HEK293T (cell line): ENCODE measurements at regions not wholly inside any gene's neighbourhood (a gene's known extent, or its start where the extent isn't known, plus 50 kb on each side); places are given as distances from the start of the nearest gene placed in this dataset.

ENCODE experiments used
- CTCF ChIA-PET: fragments of 350-600 bp; formaldehyde crosslinking; extraction: SDS; loops from one replicate; lab custom pipeline; 2021; ENCODE audit warnings: antibody characterized with exemption, inconsistent platforms; lab: Yijun Ruan, JAX
- POLR2A ChIA-PET: fragments of 350-600 bp; formaldehyde crosslinking; extraction: SDS; loops from one replicate; lab custom pipeline; 2020; ENCODE audit warnings: antibody characterized with exemption, inconsistent platforms; lab: Yijun Ruan, JAX
- DNase-seq: peaks from one replicate; pipeline ENCODE4 v3.0.0; 2012; ENCODE audit warnings: mixed read lengths; ENCODE audit errors: extremely low spot score
- ARNT ChIP-seq: fragments of 450-650 bp; IDR thresholded peaks from 2 replicates; pipeline ENCODE4 v1.6.1; 2017; ENCODE audit warnings: mild to moderate bottlenecking
- BHLHE40 ChIP-seq: fragments of 450-650 bp; IDR thresholded peaks from 2 replicates; pipeline ENCODE4 v1.6.1; 2016; ENCODE audit warnings: mild to moderate bottlenecking, moderate library complexity, borderline replicate concordance
- CTBP1 ChIP-seq: fragments of 450-650 bp; IDR thresholded peaks from 2 replicates; pipeline ENCODE4 v1.6.1; 2016; ENCODE audit warnings: borderline replicate concordance
- ELF4 ChIP-seq: fragments of 450-650 bp; IDR thresholded peaks from 2 replicates; pipeline ENCODE4 v1.6.1; 2017; ENCODE audit warnings: antibody characterized with exemption
- FOXA1 ChIP-seq: fragments of 450-650 bp; IDR thresholded peaks from 2 replicates; pipeline ENCODE4 v1.6.1; 2016; ENCODE audit warnings: mild to moderate bottlenecking
- FOXK2 ChIP-seq: fragments of 450-650 bp; IDR thresholded peaks from 2 replicates; pipeline ENCODE4 v1.6.1; 2016; ENCODE audit warnings: mild to moderate bottlenecking
- FOXM1 ChIP-seq: fragments of 450-650 bp; IDR thresholded peaks from 2 replicates; pipeline ENCODE4 v1.6.1; 2017; ENCODE audit warnings: mild to moderate bottlenecking, borderline replicate concordance
- HDGF ChIP-seq: fragments of 450-650 bp; IDR thresholded peaks from 2 replicates; pipeline ENCODE4 v1.6.1; 2017; ENCODE audit warnings: antibody characterized with exemption, borderline replicate concordance
- L3MBTL2 ChIP-seq: fragments of 450-650 bp; conservative IDR thresholded peaks from 2 replicates; pipeline ENCODE4 v1.6.1; 2016; ENCODE audit warnings: mild to moderate bottlenecking
- LEF1 ChIP-seq: fragments of 450-650 bp; IDR thresholded peaks from 2 replicates; pipeline ENCODE4 v1.6.1; 2017; ENCODE audit warnings: mild to moderate bottlenecking, borderline replicate concordance
- NFRKB ChIP-seq: fragments of 450-650 bp; IDR thresholded peaks from 2 replicates; pipeline ENCODE4 v1.6.1; 2016; ENCODE audit warnings: mild to moderate bottlenecking, moderate library complexity
- SP1 ChIP-seq: fragments of 450-650 bp; IDR thresholded peaks from 2 replicates; pipeline ENCODE4 v1.6.1; 2017
- SUZ12 ChIP-seq: fragments of 450-650 bp; IDR thresholded peaks from 2 replicates; pipeline ENCODE4 v1.6.1; 2016; ENCODE audit warnings: mild to moderate bottlenecking
- TARDBP ChIP-seq: fragments of 450-650 bp; IDR thresholded peaks from 2 replicates; pipeline ENCODE4 v1.6.1; 2016
- ZNF384 ChIP-seq: fragments of 450-650 bp; IDR thresholded peaks from 2 replicates; pipeline ENCODE4 v1.6.1; 2016
- TF ChIP-seq, protein P1 (sequence below): fragments of 450-650 bp; IDR thresholded peaks from 2 replicates; pipeline ENCODE4 v1.6.1; 2016

DNA sequence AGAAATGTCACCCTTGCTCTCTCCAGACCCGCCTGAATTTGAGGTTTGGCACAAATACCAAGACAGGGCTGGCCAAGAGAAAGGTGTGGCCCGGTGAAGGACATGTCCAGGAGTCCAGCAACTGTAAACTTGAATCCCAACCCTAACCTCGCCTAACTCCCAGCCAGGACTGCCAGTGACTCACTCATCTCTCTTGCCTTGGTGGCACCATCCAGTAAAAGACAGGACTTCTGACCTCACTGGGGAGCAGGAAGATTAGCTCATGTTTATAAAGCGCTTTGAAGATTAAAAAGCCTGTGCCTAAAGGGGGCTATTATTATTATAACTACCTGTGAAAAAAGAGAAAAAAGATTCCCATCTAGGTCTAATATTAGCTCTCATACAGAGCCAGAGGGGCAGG, 335.3 kb downstream of the SOX9 start:
- POLR2A ChIA-PET = no interaction called here
- TF ChIP-seq HDGF (no peak), TARDBP (no peak), SUZ12 (no peak), L3MBTL2 (no peak), CTBP1 (no peak), ZNF384 (no peak), FOXA1 (no peak), FOXM1 (no peak), FOXK2 (no peak), SP1 (no peak), ELF4 (no peak), ARNT (no peak), LEF1 (no peak), NFRKB (no peak), BHLHE40 (no peak)
- TF ChIP-seq, protein P1, sequence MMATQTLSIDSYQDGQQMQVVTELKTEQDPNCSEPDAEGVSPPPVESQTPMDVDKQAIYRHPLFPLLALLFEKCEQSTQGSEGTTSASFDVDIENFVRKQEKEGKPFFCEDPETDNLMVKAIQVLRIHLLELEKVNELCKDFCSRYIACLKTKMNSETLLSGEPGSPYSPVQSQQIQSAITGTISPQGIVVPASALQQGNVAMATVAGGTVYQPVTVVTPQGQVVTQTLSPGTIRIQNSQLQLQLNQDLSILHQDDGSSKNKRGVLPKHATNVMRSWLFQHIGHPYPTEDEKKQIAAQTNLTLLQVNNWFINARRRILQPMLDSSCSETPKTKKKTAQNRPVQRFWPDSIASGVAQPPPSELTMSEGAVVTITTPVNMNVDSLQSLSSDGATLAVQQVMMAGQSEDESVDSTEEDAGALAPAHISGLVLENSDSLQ = no peak
- CTCF ChIA-PET = interaction anchor here (0.7 kb wide), 2 partner anchors 337 to 403 kb away, joined by 3 read pairs; no protein-coding TSS in a partner anchor
- DNase-seq = no peak

GRCh38 chr17:72457712-72458111, 336.9 kb downstream of the SOX9 start:
- ChIA-PET POLR2A (no interaction called here), CTCF (no interaction called here)
- no peak for DNase-seq
- TF ChIP-seq SP1 = no peak
- TF ChIP-seq FOXA1 = no peak
- TF ChIP-seq L3MBTL2 = no peak
- no peak for TF ChIP-seq ZNF384
- TF ChIP-seq FOXM1 = no peak
- TF ChIP-seq ARNT = no peak
- TF ChIP-seq LEF1 = no peak

GRCh38 chr17:72458301-72458700, 337.5 kb downstream of the SOX9 start:
- ChIA-PET POLR2A (no interaction called here), CTCF (no interaction called here)
- no peak for DNase-seq
- TF ChIP-seq ELF4 (no peak), HDGF (no peak), FOXK2 (no peak), BHLHE40 (no peak), SP1 (no peak), FOXM1 (no peak), SUZ12 (no peak), ARNT (no peak), L3MBTL2 (no peak), FOXA1 (no peak), NFRKB (no peak), CTBP1 (no peak), TARDBP (no peak)
- TF ChIP-seq, protein P1 = no peak

DNA sequence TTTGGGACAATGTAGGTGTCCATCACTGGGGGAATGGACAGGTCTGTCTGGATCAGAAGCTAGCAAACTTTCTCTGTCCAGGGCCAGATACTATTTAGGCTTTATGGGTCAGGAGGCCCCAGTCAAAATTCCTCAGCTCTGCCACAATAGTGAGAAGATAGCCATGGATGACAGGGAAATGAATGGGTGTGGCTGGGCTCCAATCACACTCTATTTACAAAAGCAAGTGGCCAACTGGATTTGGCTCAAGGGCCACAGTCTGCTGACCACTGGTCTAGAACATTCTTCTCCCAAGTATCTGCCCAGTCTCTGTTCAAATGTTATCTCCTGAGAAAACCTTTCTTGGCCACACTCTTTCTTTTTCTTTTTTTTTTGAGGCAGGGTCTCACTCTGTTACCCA, 339.9 kb downstream of the SOX9 start:
- CTCF ChIA-PET = interaction anchor here (0.6 to 0.7 kb wide), 3 partner anchors 12 to 115 kb away, joined by 3 read pairs; no protein-coding TSS in a partner anchor
- TF ChIP-seq FOXM1 (no peak), CTBP1 (no peak)
- POLR2A ChIA-PET = no interaction called here
- no peak for DNase-seq

GRCh38 chr17:72461757-72462156, 340.9 kb downstream of the SOX9 start:
- ChIA-PET POLR2A (no interaction called here), CTCF (no interaction called here)
- DNase-seq = no peak
- TF ChIP-seq L3MBTL2 (no peak), ELF4 (no peak), SP1 (no peak), SUZ12 (no peak), HDGF (no peak), LEF1 (no peak), FOXK2 (no peak), FOXM1 (no peak), TARDBP (no peak), ARNT (no peak), CTBP1 (no peak), NFRKB (no peak), FOXA1 (no peak), BHLHE40 (no peak), ZNF384 (no peak)
- TF ChIP-seq, protein P1 = no peak

DNA sequence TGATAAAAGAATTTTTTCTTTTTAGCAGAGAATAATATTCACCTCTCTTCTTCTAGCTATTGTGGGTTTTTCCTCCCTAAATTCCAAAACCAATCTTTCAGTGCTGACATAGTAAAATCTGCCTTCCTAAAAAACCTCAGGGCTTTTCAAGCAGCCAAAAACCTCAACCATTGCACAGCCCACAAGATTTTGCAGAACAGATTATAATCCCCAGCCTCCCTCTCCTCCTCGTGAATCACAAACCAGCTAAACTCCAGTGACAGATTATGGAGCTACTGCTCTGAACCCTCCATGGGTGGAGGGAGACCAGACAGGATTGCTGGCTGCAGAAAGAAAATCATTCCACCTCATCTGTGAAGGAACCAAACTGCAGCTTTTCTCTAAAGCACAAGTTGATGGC, 341.6 kb downstream of the SOX9 start:
- DNase-seq = no peak
- TF ChIP-seq ELF4 = no peak
- TF ChIP-seq FOXA1 = no peak
- TF ChIP-seq, protein P1 = no peak
- TF ChIP-seq ARNT = no peak
- no peak for TF ChIP-seq NFRKB
- no peak for TF ChIP-seq SP1
- TF ChIP-seq HDGF = no peak
- CTCF ChIA-PET = interaction anchor here (0.6 kb wide), 1 partner anchor 30 kb away, joined by 3 read pairs; no protein-coding TSS in a partner anchor
- POLR2A ChIA-PET = no interaction called here
